IPS DF 6.9 (cell line): ENCODE measurements at regions not wholly inside any gene's neighbourhood (a gene's known extent, or its start where the extent isn't known, plus 50 kb on each side); places are given as distances from the start of the nearest gene placed in this dataset.
"Not testable (repeated sequence)": the region's sequence is repeated elsewhere in the genome, so short reads cannot be mapped to it uniquely, and the experiment has no call there.

Source experiments
- DNase-seq: peaks from one replicate; pipeline ENCODE4 v3.0.0-alpha.2; 2013; ENCODE audit warnings: low read depth, low spot score
- H3K27ac ChIP-seq: one replicate; pipeline ENCODE4 v1.5.1; 2013; ENCODE audit warnings: low read length, control low read depth
- H3K27me3 ChIP-seq: 2 replicates; pipeline ENCODE4 v1.6.1; 2013; ENCODE audit warnings: mild to moderate bottlenecking, low read length; ENCODE audit not compliant: control insufficient read depth, insufficient read depth
- H3K36me3 ChIP-seq: 2 replicates; pipeline ENCODE4 v1.6.1; 2013; ENCODE audit warnings: low read length; ENCODE audit not compliant: control insufficient read depth, insufficient read depth
- H3K4me1 ChIP-seq: 2 replicates; pipeline ENCODE4 v1.6.1; 2013; ENCODE audit warnings: low read length; ENCODE audit not compliant: control insufficient read depth, insufficient read depth
- H3K4me3 ChIP-seq: 2 replicates; pipeline ENCODE4 v1.5.1; 2013; ENCODE audit warnings: mild to moderate bottlenecking, low read length
- H3K9me3 ChIP-seq: 2 replicates; pipeline ENCODE4 v1.6.1; 2013; ENCODE audit warnings: low read length, inconsistent platforms; ENCODE audit not compliant: control insufficient read depth, insufficient read depth
- WGBS: extraction: QIAGEN DNeasy Blood & Tissue Kit; methylation state at CpG from one replicate; pipeline ENCODE4 v1.1.7; 2013; ENCODE audit warnings: mixed read lengths, missing lambda C conversion rate; ENCODE audit not compliant: insufficient read length, insufficient coverage; 5-methylcytosine and 5-hydroxymethylcytosine counted together

GRCh38 chr6:115067690-115068447 is 725.0 kb upstream of the HS3ST5 start:
- H3K36me3 ChIP-seq: peaks cover 3% of the 10 kb centered on the region; the same call in 1 of the 2 replicates
- no peaks in the 10 kb centered on the region for H3K4me1 ChIP-seq
- H3K27me3 ChIP-seq: no peaks in the 10 kb centered on the region
- H3K27ac ChIP-seq: no peak overlapping the region
- no peak for DNase-seq
- WGBS: no CpG with 5 or more reads among the region's 6 CpGs
- no peak overlapping the region for H3K4me3 ChIP-seq
- peaks cover 2% of the 10 kb centered on the region for H3K9me3 ChIP-seq

GRCh38 chr6:115064680-115065079 is 721.9 kb upstream of the HS3ST5 start:
- Histone ChIP-seq H3K27me3 (no peaks in the 10 kb centered on the region), H3K9me3 (no peaks in the 10 kb centered on the region), H3K4me1 (no peaks in the 10 kb centered on the region), H3K36me3 (no peaks in the 10 kb centered on the region), H3K27ac (no peak overlapping the region), H3K4me3 (no peak overlapping the region)
- no CpG with 5 or more reads among the region's 2 CpGs for WGBS
- DNase-seq: no peak

- H3K27me3 ChIP-seq: no peaks in the 10 kb centered on the region
Observed at GRCh38 chr6:115060581-115060980, 717.8 kb upstream of the HS3ST5 start.

GRCh38 chr6:115058414-115059211 is 715.8 kb upstream of the HS3ST5 start:
- no peaks in the 10 kb centered on the region for H3K27me3 ChIP-seq
- DNase-seq: no peak
- WGBS: no CpG with 5 or more reads among the region's 3 CpGs
- H3K4me1 ChIP-seq: no peaks in the 10 kb centered on the region
- no peak overlapping the region for H3K4me3 ChIP-seq
- no peaks in the 10 kb centered on the region for H3K9me3 ChIP-seq
- no peak overlapping the region for H3K27ac ChIP-seq
- no peaks in the 10 kb centered on the region for H3K36me3 ChIP-seq

More at GRCh38 chr6:115060581-115060980, 717.8 kb upstream of the HS3ST5 start:
- Histone ChIP-seq H3K4me3 (no peak overlapping the region), H3K27ac (no peak overlapping the region), H3K36me3 (no peaks in the 10 kb centered on the region), H3K4me1 (no peaks in the 10 kb centered on the region), H3K9me3 (no peaks in the 10 kb centered on the region)
- DNase-seq: no peak

- Histone ChIP-seq H3K27me3 (no peaks in the 10 kb centered on the region), H3K9me3 (no peaks in the 10 kb centered on the region), H3K4me1 (no peaks in the 10 kb centered on the region), H3K4me3 (no peak overlapping the region), H3K27ac (no peak overlapping the region), H3K36me3 (no peaks in the 10 kb centered on the region)
- no peak for DNase-seq
Observed at GRCh38 chr6:115055579-115055978, 712.8 kb upstream of the HS3ST5 start.

- H3K36me3 ChIP-seq, H3K4me3 ChIP-seq, H3K4me1 ChIP-seq, DNase-seq, H3K27me3 ChIP-seq, H3K27ac ChIP-seq, H3K9me3 ChIP-seq: not testable (repeated sequence)
- no CpG with 5 or more reads among the region's 3 CpGs for WGBS
Observed at GRCh38 chr6:115054242-115054641, 711.4 kb upstream of the HS3ST5 start.

GRCh38 chr6:115053169-115053860 is 710.5 kb upstream of the HS3ST5 start:
- no peaks in the 10 kb centered on the region for H3K4me1 ChIP-seq
- H3K36me3 ChIP-seq: no peaks in the 10 kb centered on the region
- no CpG with 5 or more reads among the region's 3 CpGs for WGBS
- no peaks in the 10 kb centered on the region for H3K9me3 ChIP-seq
- no peak overlapping the region for H3K27ac ChIP-seq
- DNase-seq: no peak
- no peaks in the 10 kb centered on the region for H3K27me3 ChIP-seq
- H3K4me3 ChIP-seq: no peak overlapping the region

GRCh38 chr6:115016593-115016992 is 673.8 kb upstream of the HS3ST5 start:
- DNase-seq: no peak
- Histone ChIP-seq H3K4me1 (no peaks in the 10 kb centered on the region), H3K9me3 (no peaks in the 10 kb centered on the region), H3K27me3 (no peaks in the 10 kb centered on the region), H3K27ac (no peak overlapping the region), H3K36me3 (no peaks in the 10 kb centered on the region), H3K4me3 (no peak overlapping the region)
- no CpG with 5 or more reads among the region's 2 CpGs for WGBS

- no peak for DNase-seq
- Histone ChIP-seq H3K27me3 (no peaks in the 10 kb centered on the region), H3K27ac (no peak overlapping the region), H3K9me3 (no peaks in the 10 kb centered on the region), H3K36me3 (no peaks in the 10 kb centered on the region), H3K4me1 (no peaks in the 10 kb centered on the region), H3K4me3 (no peak overlapping the region)
- no CpG with 5 or more reads among the region's 4 CpGs for WGBS
Observed at GRCh38 chr6:115004982-115005381, 662.2 kb upstream of the HS3ST5 start.

- Histone ChIP-seq H3K4me1 (no peaks in the 10 kb centered on the region), H3K36me3 (no peaks in the 10 kb centered on the region), H3K4me3 (no peak overlapping the region), H3K27ac (no peak overlapping the region), H3K27me3 (no peaks in the 10 kb centered on the region), H3K9me3 (no peaks in the 10 kb centered on the region)
- no CpG with 5 or more reads among the region's 1 CpG for WGBS
- no peak for DNase-seq
Observed at GRCh38 chr6:115004204-115004603, 661.4 kb upstream of the HS3ST5 start.
